MM.1S (cell line): ENCODE measurements at regions not wholly inside any gene's neighbourhood (a gene's known extent, or its start where the extent isn't known, plus 50 kb on each side); places are given as distances from the start of the nearest gene placed in this dataset.

Experiments used
- EZH2phosphoT487 ChIP-seq: fragments of 300-600 bp; sonication (generic); IDR thresholded peaks from 2 replicates; pipeline ENCODE4 v1.6.1; 2018; ENCODE audit warnings: antibody characterized with exemption, low read length
- TF ChIP-seq, protein P1 (sequence below): fragments of 300-600 bp; sonication (generic); IDR thresholded peaks from 2 replicates; pipeline ENCODE4 v1.5.1; 2016; ENCODE audit warnings: antibody characterized with exemption, low read length, mixed read lengths

DNA sequence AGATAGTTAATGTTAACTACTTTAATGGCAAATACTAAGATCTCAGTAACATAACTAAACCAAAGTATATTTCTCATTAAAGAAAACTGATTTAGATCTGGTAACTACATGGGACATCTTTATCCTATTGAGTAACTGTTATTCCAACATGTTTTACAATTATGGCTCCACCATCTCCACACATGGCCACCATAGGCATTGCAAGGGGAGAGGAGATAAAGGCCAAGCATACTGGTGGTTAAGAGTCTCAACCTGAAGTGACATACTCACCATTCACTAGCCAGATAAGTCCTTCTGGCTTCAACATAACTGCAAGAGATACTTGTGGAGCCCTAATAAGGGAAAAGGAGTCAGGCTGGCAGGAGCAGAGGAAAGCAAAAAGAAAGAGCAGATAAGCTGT, 1586.4 kb upstream of the SPRY2 start:
- TF ChIP-seq, protein P1, sequence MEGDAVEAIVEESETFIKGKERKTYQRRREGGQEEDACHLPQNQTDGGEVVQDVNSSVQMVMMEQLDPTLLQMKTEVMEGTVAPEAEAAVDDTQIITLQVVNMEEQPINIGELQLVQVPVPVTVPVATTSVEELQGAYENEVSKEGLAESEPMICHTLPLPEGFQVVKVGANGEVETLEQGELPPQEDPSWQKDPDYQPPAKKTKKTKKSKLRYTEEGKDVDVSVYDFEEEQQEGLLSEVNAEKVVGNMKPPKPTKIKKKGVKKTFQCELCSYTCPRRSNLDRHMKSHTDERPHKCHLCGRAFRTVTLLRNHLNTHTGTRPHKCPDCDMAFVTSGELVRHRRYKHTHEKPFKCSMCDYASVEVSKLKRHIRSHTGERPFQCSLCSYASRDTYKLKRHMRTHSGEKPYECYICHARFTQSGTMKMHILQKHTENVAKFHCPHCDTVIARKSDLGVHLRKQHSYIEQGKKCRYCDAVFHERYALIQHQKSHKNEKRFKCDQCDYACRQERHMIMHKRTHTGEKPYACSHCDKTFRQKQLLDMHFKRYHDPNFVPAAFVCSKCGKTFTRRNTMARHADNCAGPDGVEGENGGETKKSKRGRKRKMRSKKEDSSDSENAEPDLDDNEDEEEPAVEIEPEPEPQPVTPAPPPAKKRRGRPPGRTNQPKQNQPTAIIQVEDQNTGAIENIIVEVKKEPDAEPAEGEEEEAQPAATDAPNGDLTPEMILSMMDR = no peak
- no peak for TF ChIP-seq EZH2phosphoT487
